ENCODE measurements at regions not wholly inside any gene's neighbourhood (a gene's known extent, or its start where the extent isn't known, plus 50 kb on each side); places are given as distances from the start of the nearest gene placed in this dataset.

DNA sequence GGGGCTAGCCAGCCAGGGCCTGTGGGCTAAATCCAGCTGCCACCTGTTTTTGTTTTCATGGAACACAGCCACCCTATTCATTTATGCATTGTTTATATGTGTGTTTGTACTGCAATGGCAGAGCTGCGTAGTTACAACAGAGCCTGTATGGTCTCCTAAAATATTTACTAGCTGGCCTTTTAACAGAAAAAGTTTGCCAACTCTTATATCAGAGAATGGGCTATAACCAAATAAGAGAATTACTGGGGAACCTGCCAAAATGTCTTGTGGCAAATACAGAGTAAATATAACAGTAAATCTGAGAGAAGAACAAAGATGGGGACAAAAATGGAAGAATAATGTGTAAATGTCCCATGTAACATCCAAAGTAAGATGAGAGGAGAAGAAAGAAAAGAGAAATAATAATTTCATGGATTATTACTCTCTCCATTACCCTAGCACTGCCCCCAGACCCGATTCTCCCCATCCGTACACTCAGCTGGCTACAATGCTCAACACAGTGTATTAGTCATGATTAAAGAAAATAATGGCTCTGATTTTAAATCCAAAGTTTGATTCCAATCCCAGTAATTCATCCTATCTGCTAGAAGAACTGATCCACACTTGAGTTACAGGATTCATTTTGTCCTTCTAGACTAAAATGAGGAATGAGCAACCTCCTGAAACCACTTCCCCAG lies 249.3 kb downstream of the LRATD1 start:
- TF ChIP-seq TCF4 (CRISPR knock-in tag; IDR thresholded peaks at IDR 0.05; ENCODE audit: borderline replicate concordance) (no peak), ZFP3 (CRISPR knock-in tag; IDR thresholded peaks at IDR 0.05) (no peak)
- TF ChIP-seq, protein P1, sequence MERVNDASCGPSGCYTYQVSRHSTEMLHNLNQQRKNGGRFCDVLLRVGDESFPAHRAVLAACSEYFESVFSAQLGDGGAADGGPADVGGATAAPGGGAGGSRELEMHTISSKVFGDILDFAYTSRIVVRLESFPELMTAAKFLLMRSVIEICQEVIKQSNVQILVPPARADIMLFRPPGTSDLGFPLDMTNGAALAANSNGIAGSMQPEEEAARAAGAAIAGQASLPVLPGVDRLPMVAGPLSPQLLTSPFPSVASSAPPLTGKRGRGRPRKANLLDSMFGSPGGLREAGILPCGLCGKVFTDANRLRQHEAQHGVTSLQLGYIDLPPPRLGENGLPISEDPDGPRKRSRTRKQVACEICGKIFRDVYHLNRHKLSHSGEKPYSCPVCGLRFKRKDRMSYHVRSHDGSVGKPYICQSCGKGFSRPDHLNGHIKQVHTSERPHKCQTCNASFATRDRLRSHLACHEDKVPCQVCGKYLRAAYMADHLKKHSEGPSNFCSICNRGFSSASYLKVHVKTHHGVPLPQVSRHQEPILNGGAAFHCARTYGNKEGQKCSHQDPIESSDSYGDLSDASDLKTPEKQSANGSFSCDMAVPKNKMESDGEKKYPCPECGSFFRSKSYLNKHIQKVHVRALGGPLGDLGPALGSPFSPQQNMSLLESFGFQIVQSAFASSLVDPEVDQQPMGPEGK (CRISPR knock-in tag; IDR thresholded peaks at IDR 0.05; ENCODE audit: borderline replicate concordance) = no peak
- TF ChIP-seq, protein P2, sequence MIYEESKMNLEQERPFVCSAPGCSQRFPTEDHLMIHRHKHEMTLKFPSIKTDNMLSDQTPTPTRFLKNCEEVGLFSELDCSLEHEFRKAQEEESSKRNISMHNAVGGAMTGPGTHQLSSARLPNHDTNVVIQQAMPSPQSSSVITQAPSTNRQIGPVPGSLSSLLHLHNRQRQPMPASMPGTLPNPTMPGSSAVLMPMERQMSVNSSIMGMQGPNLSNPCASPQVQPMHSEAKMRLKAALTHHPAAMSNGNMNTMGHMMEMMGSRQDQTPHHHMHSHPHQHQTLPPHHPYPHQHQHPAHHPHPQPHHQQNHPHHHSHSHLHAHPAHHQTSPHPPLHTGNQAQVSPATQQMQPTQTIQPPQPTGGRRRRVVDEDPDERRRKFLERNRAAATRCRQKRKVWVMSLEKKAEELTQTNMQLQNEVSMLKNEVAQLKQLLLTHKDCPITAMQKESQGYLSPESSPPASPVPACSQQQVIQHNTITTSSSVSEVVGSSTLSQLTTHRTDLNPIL (CRISPR knock-in tag; IDR thresholded peaks at IDR 0.05; ENCODE audit: low read depth) = no peak
